ENCODE measurements at regions not wholly inside any gene's neighbourhood (a gene's known extent, or its start where the extent isn't known, plus 50 kb on each side); places are given as distances from the start of the nearest gene placed in this dataset.

DNA sequence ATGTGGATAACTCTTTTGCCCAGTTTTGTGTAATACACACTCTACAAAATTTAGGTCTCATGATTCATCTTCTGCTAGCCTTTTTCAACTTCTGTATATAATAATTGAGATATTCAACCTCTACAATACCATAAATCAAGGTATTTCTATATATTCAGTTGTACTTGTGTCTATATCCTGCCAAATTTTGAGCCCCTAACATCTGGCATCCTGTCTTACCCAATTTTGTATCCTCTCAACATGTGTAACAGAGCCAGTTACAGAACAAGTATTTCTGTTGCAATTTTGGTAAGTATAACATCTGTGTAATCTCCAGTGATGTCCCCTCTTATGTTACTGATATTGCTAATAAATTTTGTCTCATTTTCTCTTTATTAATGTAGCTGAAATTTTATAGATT, 145.8 kb downstream of the TRIB2 start:
- TF ChIP-seq, protein P1, sequence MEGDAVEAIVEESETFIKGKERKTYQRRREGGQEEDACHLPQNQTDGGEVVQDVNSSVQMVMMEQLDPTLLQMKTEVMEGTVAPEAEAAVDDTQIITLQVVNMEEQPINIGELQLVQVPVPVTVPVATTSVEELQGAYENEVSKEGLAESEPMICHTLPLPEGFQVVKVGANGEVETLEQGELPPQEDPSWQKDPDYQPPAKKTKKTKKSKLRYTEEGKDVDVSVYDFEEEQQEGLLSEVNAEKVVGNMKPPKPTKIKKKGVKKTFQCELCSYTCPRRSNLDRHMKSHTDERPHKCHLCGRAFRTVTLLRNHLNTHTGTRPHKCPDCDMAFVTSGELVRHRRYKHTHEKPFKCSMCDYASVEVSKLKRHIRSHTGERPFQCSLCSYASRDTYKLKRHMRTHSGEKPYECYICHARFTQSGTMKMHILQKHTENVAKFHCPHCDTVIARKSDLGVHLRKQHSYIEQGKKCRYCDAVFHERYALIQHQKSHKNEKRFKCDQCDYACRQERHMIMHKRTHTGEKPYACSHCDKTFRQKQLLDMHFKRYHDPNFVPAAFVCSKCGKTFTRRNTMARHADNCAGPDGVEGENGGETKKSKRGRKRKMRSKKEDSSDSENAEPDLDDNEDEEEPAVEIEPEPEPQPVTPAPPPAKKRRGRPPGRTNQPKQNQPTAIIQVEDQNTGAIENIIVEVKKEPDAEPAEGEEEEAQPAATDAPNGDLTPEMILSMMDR (IDR thresholded peaks at IDR 0.05), result no peak
- TF ChIP-seq EZH2 (IDR thresholded peaks at IDR 0.05; ENCODE audit: borderline replicate concordance, insufficient read depth, low read depth, low read length, poor library complexity, severe bottlenecking), result no peak

Measured in B cell (primary cell).